K562 (cell line): ENCODE measurements at regions not wholly inside any gene's neighbourhood (a gene's known extent, or its start where the extent isn't known, plus 50 kb on each side); places are given as distances from the start of the nearest gene placed in this dataset.
A peak's percentile ranks its signal among the peaks of the same experiment; 100 is the strongest.

Experiments used
- CBFA2T2 ChIP-seq: fragments of 450-650 bp; conservative IDR thresholded peaks from 2 replicates; pipeline ENCODE4 v1.6.1; 2017; ENCODE audit warnings: mild to moderate bottlenecking
- DEAF1 ChIP-seq: fragments of 450-650 bp; formaldehyde crosslinking; IDR thresholded peaks from 2 replicates; pipeline ENCODE4 v1.4.0; 2020; ENCODE audit warnings: mild to moderate bottlenecking, moderate library complexity
- HLTF ChIP-seq: fragments of 450-650 bp; IDR thresholded peaks from 2 replicates; pipeline ENCODE4 v1.6.1; 2016
- KDM1A ChIP-seq, 2 experiments: fragments of 450-650 bp; IDR thresholded peaks; 2 replicates each; pipeline ENCODE4 v1.6.1; 2016; ENCODE audit warnings: mild to moderate bottlenecking in 2 of 2
- MEIS2 ChIP-seq: fragments of 450-650 bp; IDR thresholded peaks from 2 replicates; pipeline ENCODE4 v1.6.1; 2014; ENCODE audit warnings: mild to moderate bottlenecking; ENCODE audit not compliant: partially characterized antibody
- PBX2 ChIP-seq, 2 experiments: IDR thresholded peaks in 1 of 2; conservative IDR thresholded peaks in 1 of 2; 2 replicates each; pipeline ENCODE4 v1.6.1; 2016; ENCODE audit warnings: low read depth in 2 of 2, mild to moderate bottlenecking in 1 of 2, missing compliant biosample characterization in 1 of 2, missing genetic modification characterization in 1 of 2, moderate library complexity in 1 of 2
- PHF21A ChIP-seq: fragments of 450-650 bp; IDR thresholded peaks from 2 replicates; pipeline ENCODE4 v1.6.1; 2017; ENCODE audit warnings: low read depth, borderline replicate concordance
- RAD21 ChIP-seq, 2 experiments: fragments of 250-450 bp in 1 of 2; fragments of 450-650 bp in 1 of 2; sonication (Bioruptor Pico) in 1 of 2; formaldehyde crosslinking in 1 of 2; IDR thresholded peaks in 1 of 2; conservative IDR thresholded peaks in 1 of 2; 2 replicates each; pipeline versions ENCODE4 v1.4.0 to v1.8.0; 2020 to 2022; ENCODE audit warnings: mild to moderate bottlenecking in 2 of 2, moderate library complexity in 1 of 2
- REST ChIP-seq, 2 experiments: fragments of 450-650 bp; formaldehyde crosslinking in 1 of 2; IDR thresholded peaks; 2 replicates each; pipeline versions ENCODE4 v1.4.0 to v1.6.1; 2014 to 2020; ENCODE audit warnings: mild to moderate bottlenecking in 2 of 2, borderline replicate concordance in 1 of 2, low read depth in 1 of 2
- SMC3 ChIP-seq: conservative IDR thresholded peaks from 2 replicates; pipeline ENCODE4 v1.6.1; 2011; ENCODE audit warnings: low read depth, low read length, improper control_type of control experiment; ENCODE audit not compliant: insufficient read depth

GRCh38 chr3:102673271-102674115, 238.7 kb downstream of the ZPLD1 start (continued):
- TF ChIP-seq PBX2 (CRISPR knock-in tag; IDR thresholded peaks at IDR 0.05; ENCODE audit: low read depth) (no peak), PBX2 (tag; conservative IDR thresholded peaks at IDR 0.05; ENCODE audit: low read depth) (peak; percentile 57; the same call in 1 of the 2 replicates), HLTF (no peak), KDM1A (IDR thresholded peaks at IDR 0.05) (peak; percentile 66 to 75), DEAF1 (CRISPR knock-in tag) (0 out of 2 replicates have a peak, but pooled peaks have one; percentile 25), RAD21 (CRISPR knock-in tag; conservative IDR thresholded peaks at IDR 0.05 in 1 of 2, IDR thresholded peaks at IDR 0.05 in 1 of 2) (peak; percentile 43 to 66), REST (IDR thresholded peaks at IDR 0.05; ENCODE audit: borderline replicate concordance) (peak; percentile 20; the same call in 1 of the 2 replicates), REST (CRISPR knock-in tag; IDR thresholded peaks at IDR 0.05; ENCODE audit: low read depth) (no peak), CBFA2T2 (no peak), MEIS2 (peak; percentile 5), PHF21A (peak; percentile 88), SMC3 (peak; percentile 57; the same call in 1 of the 2 replicates)
